Chondrocyte (in vitro differentiated cells): ENCODE measurements at regions not wholly inside any gene's neighbourhood (a gene's known extent, or its start where the extent isn't known, plus 50 kb on each side); places are given as distances from the start of the nearest gene placed in this dataset.

Experiments
- DNase-seq: peaks from one replicate; pipeline ENCODE4 v3.0.0; 2021; ENCODE audit warnings: mixed read lengths, low spot score
- H3K27ac Mint-ChIP-seq: one replicate; pipeline ENCODE4 v1.8.0; 2021; ENCODE audit warnings: mild to moderate bottlenecking, moderate library complexity, mixed read lengths; ENCODE audit not compliant: unreplicated experiment
- H3K27me3 Mint-ChIP-seq: 2 replicates; pipeline ENCODE4 v1.8.0; 2021; ENCODE audit warnings: low read depth, mixed read lengths
- H3K36me3 Mint-ChIP-seq: 2 replicates; pipeline ENCODE4 v1.8.0; 2021; ENCODE audit warnings: low read depth, mixed read lengths
- H3K4me1 Mint-ChIP-seq: 2 replicates; pipeline ENCODE4 v1.8.0; 2021; ENCODE audit warnings: low read depth, mild to moderate bottlenecking, mixed read lengths
- H3K4me3 Mint-ChIP-seq: one replicate; pipeline ENCODE4 v1.8.0; 2021; ENCODE audit warnings: mild to moderate bottlenecking, moderate library complexity, mixed read lengths; ENCODE audit not compliant: unreplicated experiment
- H3K9me3 Mint-ChIP-seq: 2 replicates; pipeline ENCODE4 v1.8.0; 2021; ENCODE audit warnings: low read depth, mixed read lengths
- TF ChIP-seq, protein P1 (sequence below): fragments of 200-600 bp; sonication (generic); IDR thresholded peaks from 2 replicates; pipeline ENCODE4 v1.5.0; 2021; ENCODE audit warnings: antibody characterized with exemption, mild to moderate bottlenecking, moderate library complexity

GRCh38 chr3:69448877-69449276, 63.0 kb upstream of the FRMD4B start:
- no peak overlapping the region for H3K27ac Mint-ChIP-seq
- no peak overlapping the region for H3K4me3 Mint-ChIP-seq
- H3K4me1 Mint-ChIP-seq, result peaks cover 9% of the 10 kb centered on the region
- H3K9me3 Mint-ChIP-seq, result no peaks in the 10 kb centered on the region
- H3K27me3 Mint-ChIP-seq, result peaks cover 2% of the 10 kb centered on the region
- DNase-seq, result no peak
- no peaks in the 10 kb centered on the region for H3K36me3 Mint-ChIP-seq
- TF ChIP-seq, protein P1, sequence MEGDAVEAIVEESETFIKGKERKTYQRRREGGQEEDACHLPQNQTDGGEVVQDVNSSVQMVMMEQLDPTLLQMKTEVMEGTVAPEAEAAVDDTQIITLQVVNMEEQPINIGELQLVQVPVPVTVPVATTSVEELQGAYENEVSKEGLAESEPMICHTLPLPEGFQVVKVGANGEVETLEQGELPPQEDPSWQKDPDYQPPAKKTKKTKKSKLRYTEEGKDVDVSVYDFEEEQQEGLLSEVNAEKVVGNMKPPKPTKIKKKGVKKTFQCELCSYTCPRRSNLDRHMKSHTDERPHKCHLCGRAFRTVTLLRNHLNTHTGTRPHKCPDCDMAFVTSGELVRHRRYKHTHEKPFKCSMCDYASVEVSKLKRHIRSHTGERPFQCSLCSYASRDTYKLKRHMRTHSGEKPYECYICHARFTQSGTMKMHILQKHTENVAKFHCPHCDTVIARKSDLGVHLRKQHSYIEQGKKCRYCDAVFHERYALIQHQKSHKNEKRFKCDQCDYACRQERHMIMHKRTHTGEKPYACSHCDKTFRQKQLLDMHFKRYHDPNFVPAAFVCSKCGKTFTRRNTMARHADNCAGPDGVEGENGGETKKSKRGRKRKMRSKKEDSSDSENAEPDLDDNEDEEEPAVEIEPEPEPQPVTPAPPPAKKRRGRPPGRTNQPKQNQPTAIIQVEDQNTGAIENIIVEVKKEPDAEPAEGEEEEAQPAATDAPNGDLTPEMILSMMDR, result no peak

GRCh38 chr3:69446402-69447072, 60.6 kb upstream of the FRMD4B start:
- Mint-ChIP-seq H3K27me3 (peaks cover 2% of the 10 kb centered on the region), H3K36me3 (no peaks in the 10 kb centered on the region), H3K27ac (no peak overlapping the region), H3K4me1 (peaks cover 14% of the 10 kb centered on the region), H3K9me3 (no peaks in the 10 kb centered on the region), H3K4me3 (no peak overlapping the region)
- no peak for DNase-seq
- TF ChIP-seq, protein P1, result no peak

DNA sequence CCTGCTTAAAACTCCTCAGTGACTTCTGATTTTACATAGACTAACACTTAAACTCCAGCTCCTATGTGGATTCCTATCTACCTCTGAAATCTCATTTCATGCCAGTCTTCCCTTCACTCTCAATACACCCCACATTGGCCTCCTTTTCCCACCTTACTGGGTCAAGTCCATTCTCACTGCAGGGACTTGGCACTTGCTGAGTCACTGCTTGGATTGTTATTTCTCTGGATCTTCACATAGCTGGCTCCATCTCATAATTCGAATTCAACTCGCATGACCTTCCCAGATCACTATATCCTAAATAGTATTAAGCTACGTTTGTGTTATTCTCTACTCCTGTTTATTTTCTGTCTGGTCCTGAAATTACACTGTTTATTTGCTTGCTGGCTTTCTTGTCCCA, 59.6 kb upstream of the FRMD4B start:
- H3K27ac Mint-ChIP-seq, result no peak overlapping the region
- no peaks in the 10 kb centered on the region for H3K36me3 Mint-ChIP-seq
- peaks cover 2% of the 10 kb centered on the region for H3K27me3 Mint-ChIP-seq
- H3K9me3 Mint-ChIP-seq, result no peaks in the 10 kb centered on the region
- peaks cover 23% of the 10 kb centered on the region for H3K4me1 Mint-ChIP-seq
- no peak overlapping the region for H3K4me3 Mint-ChIP-seq
- no peak for DNase-seq
- TF ChIP-seq, protein P1, result no peak

DNA sequence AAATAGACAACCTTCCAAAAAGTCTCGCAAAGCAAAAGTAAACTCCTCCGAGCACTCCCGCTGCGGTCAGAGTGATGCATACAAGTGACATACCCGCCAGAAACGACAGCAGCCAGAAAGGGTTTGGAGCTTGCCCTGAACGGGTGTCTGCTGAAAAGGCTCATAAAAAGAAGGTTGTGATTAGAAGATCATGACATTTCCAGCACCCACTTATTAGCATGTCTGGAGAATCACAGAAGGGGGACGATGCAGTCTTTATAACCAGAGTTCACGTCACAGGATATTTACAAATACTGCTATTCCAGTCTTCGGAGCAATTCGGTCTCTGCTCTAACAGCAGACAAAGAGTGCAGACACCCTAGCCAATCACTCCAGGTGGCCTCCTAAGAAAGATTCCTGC, 59.1 kb upstream of the FRMD4B start:
- TF ChIP-seq, protein P1, result no peak
- Mint-ChIP-seq H3K36me3 (no peaks in the 10 kb centered on the region), H3K27ac (no peak overlapping the region), H3K9me3 (no peaks in the 10 kb centered on the region), H3K27me3 (peaks cover 2% of the 10 kb centered on the region), H3K4me3 (no peak overlapping the region), H3K4me1 (peaks cover 23% of the 10 kb centered on the region)
- DNase-seq, result no peak

GRCh38 chr3:69443457-69443920, 57.6 kb upstream of the FRMD4B start:
- TF ChIP-seq, protein P1, result no peak
- Mint-ChIP-seq H3K4me1 (peaks cover 27% of the 10 kb centered on the region), H3K27ac (no peak overlapping the region), H3K9me3 (no peaks in the 10 kb centered on the region), H3K27me3 (peaks cover 2% of the 10 kb centered on the region), H3K36me3 (no peaks in the 10 kb centered on the region), H3K4me3 (no peak overlapping the region)
- DNase-seq, result no peak
